ENCODE measurements at regions not wholly inside any gene's neighbourhood (a gene's known extent, or its start where the extent isn't known, plus 50 kb on each side); places are given as distances from the start of the nearest gene placed in this dataset.

DNA sequence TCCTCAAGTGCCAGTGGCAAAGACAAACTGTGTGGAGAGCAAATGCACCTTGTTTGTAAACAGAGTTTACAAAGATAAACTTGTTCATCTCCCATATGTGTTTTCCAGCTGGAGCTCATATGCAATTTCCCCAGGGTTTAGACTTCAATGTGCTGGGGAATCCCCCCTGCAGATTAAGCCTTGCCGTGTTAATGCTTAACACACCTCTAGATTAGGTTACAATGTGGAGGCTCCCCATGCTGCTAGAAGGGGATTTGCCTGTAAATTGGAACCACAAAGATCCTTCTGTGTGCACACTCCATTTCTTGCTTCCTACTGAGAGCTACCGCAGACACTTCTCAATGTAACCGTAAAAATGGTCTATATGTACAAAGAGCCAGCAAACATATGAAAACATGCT, 263.1 kb downstream of the TBX18 start:
- H3K4me3 ChIP-seq = no peak overlapping the region
- no peaks in the 10 kb centered on the region for H3K27me3 ChIP-seq
- WGBS, 2 donors = 23 to 37% methylated on average over 3 of the region's 3 CpGs
- TF ChIP-seq, protein P1, sequence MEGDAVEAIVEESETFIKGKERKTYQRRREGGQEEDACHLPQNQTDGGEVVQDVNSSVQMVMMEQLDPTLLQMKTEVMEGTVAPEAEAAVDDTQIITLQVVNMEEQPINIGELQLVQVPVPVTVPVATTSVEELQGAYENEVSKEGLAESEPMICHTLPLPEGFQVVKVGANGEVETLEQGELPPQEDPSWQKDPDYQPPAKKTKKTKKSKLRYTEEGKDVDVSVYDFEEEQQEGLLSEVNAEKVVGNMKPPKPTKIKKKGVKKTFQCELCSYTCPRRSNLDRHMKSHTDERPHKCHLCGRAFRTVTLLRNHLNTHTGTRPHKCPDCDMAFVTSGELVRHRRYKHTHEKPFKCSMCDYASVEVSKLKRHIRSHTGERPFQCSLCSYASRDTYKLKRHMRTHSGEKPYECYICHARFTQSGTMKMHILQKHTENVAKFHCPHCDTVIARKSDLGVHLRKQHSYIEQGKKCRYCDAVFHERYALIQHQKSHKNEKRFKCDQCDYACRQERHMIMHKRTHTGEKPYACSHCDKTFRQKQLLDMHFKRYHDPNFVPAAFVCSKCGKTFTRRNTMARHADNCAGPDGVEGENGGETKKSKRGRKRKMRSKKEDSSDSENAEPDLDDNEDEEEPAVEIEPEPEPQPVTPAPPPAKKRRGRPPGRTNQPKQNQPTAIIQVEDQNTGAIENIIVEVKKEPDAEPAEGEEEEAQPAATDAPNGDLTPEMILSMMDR (IDR thresholded peaks at IDR 0.05) = no peak
- no peak for TF ChIP-seq POLR2A (IDR thresholded peaks at IDR 0.05)
- ATAC-seq (no peak), DNase-seq (no peak)
- no peaks in the 10 kb centered on the region for H3K4me1 ChIP-seq
- no peaks in the 10 kb centered on the region for H3K9me3 ChIP-seq
- no peaks in the 10 kb centered on the region for H3K36me3 ChIP-seq (replicated peaks in 1 of 2; ENCODE audit: insufficient read depth in 1 of 2, low read depth in 2 of 2)
- intact Hi-C loops (cut with DNase I) = no loop called here
- H3K27ac ChIP-seq = no peak overlapping the region

DNA sequence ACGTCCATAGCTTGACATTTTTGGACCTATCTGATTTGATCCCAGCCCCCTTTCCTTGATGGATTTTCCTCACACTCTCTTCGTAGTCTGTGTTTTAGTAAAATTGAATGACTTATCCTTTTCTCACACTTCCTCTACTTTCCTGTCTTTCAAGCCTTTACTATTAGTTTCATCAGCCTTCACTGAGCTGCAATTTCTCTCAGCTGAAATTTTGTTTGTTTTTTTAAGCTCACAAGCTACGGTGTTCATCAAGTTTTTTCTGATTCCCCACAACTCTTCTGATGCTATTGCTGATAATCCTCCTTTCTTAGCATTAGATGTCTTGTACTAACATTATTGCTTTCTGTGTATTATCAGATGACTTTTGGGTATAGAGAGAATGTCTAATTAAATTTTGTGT, 263.7 kb downstream of the TBX18 start:
- Histone ChIP-seq H3K27me3 (no peaks in the 10 kb centered on the region), H3K4me1 (no peaks in the 10 kb centered on the region), H3K27ac (no peak overlapping the region), H3K4me3 (no peak overlapping the region), H3K36me3 (replicated peaks in 1 of 2; ENCODE audit: insufficient read depth in 1 of 2, low read depth in 2 of 2) (no peaks in the 10 kb centered on the region), H3K9me3 (no peaks in the 10 kb centered on the region)
- DNase-seq = no peak
- no peak for ATAC-seq
- TF ChIP-seq POLR2A (IDR thresholded peaks at IDR 0.05) = no peak
- TF ChIP-seq, protein P1 (IDR thresholded peaks at IDR 0.05) = no peak
- intact Hi-C loops (cut with DNase I) = no loop called here
- 39 to 44% methylated on average over 3 of the region's 3 CpGs for WGBS, 2 donors

DNA sequence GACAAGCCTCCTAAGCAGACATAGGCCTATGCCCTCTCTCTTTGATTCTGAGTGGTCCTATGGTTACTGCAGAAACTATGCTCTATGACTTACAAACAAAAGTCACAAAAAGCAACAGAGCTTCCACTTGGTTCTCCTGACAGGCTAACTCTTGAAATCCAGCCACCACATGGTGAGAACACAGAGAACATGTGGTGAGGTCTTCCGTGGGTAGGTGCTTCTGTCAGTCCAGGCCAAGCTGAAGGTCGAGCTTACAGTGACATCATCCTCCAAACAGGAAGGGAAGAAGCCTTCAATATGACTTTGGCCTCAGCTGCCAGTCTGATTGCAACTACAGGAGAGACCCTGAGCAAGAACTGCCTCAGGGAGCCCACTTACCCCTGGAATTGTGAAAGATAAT, 265.5 kb downstream of the TBX18 start:
- WGBS, 2 donors = 34 to 38% methylated on average over 2 of the region's 2 CpGs
- TF ChIP-seq POLR2A (IDR thresholded peaks at IDR 0.05) = no peak
- TF ChIP-seq, protein P1 (IDR thresholded peaks at IDR 0.05) = no peak
- intact Hi-C loops (cut with DNase I) = no loop called here

DNA sequence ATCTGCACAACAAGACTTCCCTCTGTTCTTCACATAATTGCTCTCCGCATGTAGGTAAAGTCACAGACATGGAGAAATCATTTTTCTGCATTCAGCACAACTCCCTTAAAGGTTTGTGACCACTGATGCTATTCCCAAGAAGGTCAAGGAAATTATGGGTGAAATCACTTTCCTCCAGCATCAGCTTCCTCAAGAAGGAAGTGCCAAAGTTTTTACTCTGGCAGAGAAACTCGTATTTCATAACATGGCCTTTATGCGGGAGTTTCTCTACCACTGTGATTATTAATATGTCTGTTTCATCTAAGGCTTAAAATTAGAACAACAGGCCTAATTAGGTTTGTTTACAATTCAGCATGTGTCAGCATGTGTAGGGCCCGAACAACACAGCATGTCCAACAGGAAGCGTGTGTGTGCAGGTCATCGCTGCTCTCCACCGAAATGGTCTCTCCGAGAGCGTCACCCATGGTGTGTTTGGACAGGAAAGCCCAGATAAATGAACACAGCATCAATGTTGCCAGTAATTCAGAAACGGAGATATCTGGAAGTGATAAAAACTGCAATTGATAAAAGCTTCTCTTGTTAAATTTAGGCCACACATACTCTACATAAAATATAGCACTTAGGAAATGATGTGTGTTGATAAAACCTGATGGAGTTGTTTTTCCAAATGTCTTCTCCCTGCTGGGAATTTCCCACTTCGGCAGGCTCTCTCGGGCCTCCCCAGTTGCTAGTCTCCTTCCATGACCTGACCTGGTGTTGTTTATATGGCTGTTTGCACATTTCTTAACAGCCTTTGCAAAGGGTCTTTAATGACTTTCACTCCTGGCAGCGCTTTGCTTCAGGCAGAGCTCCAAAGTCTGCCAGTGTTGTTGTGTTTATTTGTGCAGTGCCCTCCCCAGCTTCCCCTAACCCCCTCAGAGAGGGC, 265.1 kb upstream of the CEP162 start:
- intact Hi-C loops (cut with DNase I) = no loop called here
- TF ChIP-seq, protein P1 (IDR thresholded peaks at IDR 0.05) = no peak
- no peak for TF ChIP-seq POLR2A (IDR thresholded peaks at IDR 0.05)
- Histone ChIP-seq H3K27me3 (no peaks in the 10 kb centered on the region), H3K27ac (no peak overlapping the region), H3K9me3 (no peaks in the 10 kb centered on the region), H3K4me3 (no peak overlapping the region), H3K4me1 (no peaks in the 10 kb centered on the region), H3K36me3 (replicated peaks in 1 of 2; ENCODE audit: insufficient read depth in 1 of 2, low read depth in 2 of 2) (no peaks in the 10 kb centered on the region)
- DNase-seq = no peak
- no peak for ATAC-seq
- WGBS, 2 donors = 50 to 60% methylated on average over 13 of the region's 13 CpGs

More for the DNA sequence above, 265.5 kb downstream of the TBX18 start:
- no peak overlapping the region for H3K4me3 ChIP-seq
- no peak for DNase-seq
- no peak for ATAC-seq
- no peaks in the 10 kb centered on the region for H3K36me3 ChIP-seq (replicated peaks in 1 of 2; ENCODE audit: insufficient read depth in 1 of 2, low read depth in 2 of 2)
- H3K27me3 ChIP-seq = no peaks in the 10 kb centered on the region
- H3K9me3 ChIP-seq = no peaks in the 10 kb centered on the region
- H3K27ac ChIP-seq = no peak overlapping the region
- no peaks in the 10 kb centered on the region for H3K4me1 ChIP-seq

DNA sequence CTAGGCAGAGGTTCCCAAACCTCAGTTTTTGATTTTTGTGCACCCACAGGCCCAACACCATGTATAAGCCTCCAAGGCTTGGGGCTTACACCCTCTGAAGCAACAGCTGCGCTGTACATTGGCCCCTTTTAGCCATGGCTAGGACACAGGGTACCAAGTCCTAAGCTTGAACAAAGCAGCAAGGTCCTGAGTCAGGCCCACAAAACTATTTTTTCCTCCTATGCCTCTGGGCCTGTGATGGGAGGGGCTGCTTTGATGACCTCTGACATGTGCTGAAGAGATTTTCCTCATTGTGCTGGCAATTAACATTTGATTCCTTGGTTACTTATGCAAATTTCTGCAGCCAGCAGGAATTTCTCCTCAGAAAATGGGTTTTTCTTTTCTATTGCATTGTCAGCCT, 262.2 kb upstream of the CEP162 start:
- WGBS, 2 donors = 39 to 75% methylated on average over 1 of the region's 1 CpG
- ATAC-seq (no peak), DNase-seq (no peak)
- Histone ChIP-seq H3K4me1 (no peaks in the 10 kb centered on the region), H3K4me3 (no peak overlapping the region), H3K27me3 (no peaks in the 10 kb centered on the region), H3K36me3 (replicated peaks in 1 of 2; ENCODE audit: insufficient read depth in 1 of 2, low read depth in 2 of 2) (no peaks in the 10 kb centered on the region), H3K9me3 (no peaks in the 10 kb centered on the region), H3K27ac (no peak overlapping the region)
- intact Hi-C loops (cut with DNase I) = no loop called here
- TF ChIP-seq POLR2A (IDR thresholded peaks at IDR 0.05) = no peak
- TF ChIP-seq, protein P1 (IDR thresholded peaks at IDR 0.05) = no peak

Measured in body of pancreas (tissue), 4 donors.